Kasumi-1 (cell line): ENCODE measurements at regions not wholly inside any gene's neighbourhood (a gene's known extent, or its start where the extent isn't known, plus 50 kb on each side); places are given as distances from the start of the nearest gene placed in this dataset.

Experiments used
- DNase-seq, 2 experiments: peaks; one replicate each; lab custom pipeline; 2025; lab: John Stamatoyannopoulos, UW

DNA sequence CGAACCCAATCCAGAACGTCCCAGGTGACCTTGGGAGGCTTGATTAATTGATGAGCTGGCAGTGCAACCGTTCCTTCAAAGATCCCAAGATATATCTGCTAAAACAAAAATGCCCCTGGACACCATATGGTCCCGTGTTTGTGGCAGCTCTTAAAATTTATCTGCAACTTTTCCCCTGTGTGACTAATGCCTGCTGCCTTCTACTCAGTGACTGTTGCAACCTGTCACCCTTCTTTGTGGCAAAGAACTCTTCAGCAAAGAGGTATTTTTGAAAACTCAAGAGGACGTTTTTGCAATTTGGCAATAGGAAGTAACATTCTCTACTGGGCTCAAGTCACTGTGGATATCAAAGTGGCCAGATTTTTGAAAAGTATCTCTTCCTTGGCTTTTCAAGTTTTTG, 75.8 kb upstream of the SOD3 start:
- DNase-seq = no peak

DNA sequence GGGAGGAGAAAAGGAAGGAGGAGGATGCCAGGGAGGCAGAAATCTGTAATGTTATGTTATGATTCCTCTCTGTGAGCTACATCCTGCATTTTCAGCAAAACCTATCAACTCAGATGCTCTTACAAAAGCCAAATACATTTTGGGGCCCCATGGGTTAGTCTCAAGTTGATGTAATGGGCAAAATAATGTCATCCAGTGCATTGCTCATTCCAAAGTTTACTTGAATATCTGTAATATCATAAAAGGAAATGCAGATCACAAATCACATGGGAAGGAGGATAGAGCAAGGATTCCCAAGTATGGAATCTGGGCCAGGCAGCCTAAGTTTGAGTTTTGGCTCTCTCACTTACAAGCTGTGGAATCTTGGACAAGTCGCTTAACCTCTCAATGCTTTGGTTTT, 74.9 kb upstream of the SOD3 start:
- no peak for DNase-seq

DNA sequence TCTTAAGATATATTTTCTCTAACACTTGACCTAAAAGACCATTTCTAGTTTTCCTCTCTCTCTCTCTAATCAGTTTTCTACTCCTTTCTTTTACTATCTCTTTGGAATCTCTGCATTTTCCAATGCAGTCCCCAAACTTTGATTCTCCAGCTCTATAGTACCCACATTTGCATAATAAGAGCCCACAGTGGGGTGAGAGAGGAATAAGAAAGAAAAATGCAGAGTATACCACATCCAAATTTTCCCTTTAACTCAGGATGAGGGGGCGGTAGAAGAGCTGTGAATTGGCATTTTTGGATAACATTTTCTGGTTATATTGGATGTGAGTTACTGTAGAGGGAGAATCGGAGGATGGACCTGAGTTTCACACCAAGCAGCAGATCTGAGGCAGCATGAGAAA, 74.4 kb upstream of the SOD3 start:
- no peak for DNase-seq

DNA sequence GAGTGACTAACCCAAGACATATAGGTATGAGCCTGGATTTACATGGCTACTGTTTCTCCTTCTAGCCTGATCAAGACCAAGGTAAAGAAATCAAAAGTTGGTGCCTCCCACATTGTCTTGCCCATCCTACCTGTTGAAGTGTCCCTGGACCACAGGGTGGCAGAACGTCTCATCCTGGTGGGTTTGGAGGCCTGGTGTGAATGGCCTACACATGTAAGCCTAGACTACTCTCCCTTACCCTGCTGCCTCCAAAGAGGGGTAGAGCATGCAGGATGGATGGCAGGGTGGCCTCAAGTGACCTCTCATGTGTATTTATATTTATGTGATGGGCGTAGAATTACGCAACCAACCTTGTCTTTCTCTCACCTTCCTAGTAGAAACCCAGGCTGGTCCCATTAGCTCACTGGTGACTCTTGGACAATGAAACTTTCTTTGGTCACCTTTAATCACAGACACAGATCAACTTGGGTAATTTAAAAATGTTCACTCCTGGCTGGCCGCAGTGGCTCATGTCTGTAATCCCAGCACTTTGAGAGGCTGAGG, 73.3 kb upstream of the SOD3 start:
- no peak for DNase-seq

DNA sequence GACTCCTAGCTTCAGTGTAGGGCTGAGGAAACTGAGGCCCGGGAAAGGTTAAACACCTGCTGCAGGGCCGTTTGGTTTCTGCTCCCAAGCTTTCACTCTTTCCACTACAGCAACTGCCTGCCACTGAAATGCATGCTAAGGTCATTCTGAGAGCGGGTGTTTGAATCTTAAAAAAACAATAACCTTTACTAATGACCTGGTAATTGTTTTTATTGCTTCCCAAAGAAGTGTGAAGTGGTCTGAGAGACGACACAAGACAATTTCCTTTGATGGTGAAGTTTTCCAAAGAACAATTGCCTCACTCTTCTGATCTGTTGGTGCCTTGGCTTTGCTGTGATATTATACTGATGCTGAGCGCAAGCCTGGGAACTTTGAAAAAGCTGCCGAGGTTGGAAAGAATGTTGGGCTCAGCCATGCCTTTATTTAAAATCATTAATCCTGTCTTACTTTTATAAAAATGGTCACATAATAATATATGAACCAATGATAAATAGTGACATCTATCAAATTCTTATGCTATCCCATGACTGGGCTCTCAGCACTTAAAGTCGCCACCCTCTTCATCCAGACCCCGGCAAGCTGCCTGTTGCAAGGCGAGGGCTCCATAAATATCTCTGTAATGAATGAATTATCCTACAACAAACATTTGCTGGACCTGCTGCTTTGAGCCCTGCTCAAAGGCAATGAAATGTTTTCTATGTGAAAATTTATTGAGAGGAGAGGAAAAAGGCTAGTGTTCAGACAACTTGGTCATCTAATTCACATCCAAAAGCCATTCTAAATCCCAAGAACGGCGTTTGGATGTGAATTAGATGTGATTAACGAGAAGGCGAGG, 67.8 kb upstream of the SOD3 start:
- no peak for DNase-seq

DNA sequence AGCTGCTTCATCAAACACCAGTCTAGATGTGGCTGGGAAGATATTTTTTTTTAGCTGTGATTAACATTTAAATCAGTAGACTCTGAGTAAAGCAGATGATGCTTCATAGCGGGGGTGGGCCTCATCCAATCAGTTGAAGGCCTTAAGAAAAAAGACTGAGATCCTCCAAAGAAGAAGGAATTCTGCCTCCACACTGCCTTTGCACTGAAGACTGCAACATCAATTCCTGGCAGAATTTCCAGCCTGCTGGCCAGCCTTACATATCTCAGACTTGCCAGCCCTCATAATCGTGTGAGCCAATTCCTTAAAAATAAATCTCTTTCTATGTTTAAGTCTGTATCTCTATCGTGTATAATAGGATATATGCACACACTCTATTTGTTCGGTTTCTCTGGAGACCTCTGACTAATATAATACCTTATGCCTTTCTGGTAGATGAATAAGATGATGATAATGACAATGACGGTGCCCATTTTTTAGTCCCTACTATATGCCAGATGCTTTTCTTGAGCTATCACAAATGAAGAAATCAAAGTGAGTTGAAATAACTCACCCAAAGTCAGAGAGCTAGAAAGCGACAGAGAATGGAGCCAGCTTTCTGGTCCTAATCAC, 66.1 kb upstream of the SOD3 start:
- no peak for DNase-seq

DNA sequence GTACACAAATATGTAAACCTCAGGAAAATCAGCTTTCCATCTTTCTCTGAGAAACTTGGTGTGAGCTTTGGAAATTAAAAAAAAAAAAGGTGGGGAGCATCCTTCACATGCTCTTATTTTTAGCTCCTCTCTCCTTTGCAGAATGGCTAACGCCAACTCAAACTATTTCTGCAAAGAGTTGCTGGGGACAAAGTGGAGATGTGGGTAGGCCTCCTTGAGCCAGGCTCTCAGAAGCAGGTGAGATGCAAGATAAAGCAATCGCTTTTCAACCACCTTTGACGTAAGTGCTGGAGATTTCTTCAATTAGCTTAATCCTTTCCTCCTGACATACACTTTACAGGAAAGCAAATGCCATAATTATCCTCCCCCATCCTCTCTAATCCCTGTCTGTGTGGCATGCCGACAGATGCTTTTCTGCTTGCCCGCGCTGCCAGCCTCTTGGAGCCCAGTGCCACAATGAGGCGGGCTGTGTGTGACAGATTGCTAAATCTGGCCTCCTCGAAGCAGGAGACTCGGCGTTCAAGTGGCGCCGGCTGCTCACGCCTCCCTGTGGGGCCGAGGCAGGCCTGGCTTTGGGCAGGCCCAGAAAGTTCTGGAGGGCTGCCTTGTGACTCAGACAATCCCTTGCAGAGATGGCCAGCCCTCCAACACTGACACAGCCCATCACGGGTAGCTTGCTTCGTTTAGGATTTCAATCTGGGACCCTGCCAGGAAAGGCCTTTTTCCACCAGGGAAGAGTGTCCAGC, 64.9 kb upstream of the SOD3 start:
- no peak for DNase-seq

DNA sequence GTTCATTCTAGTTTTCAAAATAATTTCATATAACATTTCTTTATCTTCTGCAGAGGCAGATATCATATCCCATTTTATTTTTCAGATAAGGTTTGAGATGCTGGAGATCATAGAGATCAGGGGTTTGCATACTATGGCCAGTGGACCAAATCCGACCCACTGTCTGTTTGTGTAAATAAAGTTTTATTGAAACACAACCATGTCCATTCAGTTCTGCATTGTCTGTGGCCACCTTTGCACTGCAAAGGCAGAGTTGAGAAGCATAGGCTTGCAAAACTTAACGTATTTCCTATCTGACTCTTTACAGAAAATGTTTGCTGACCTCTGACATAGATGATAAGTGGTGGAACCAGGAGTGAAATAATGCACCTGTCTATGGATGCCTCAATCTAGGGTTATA, 63.9 kb upstream of the SOD3 start:
- DNase-seq = no peak

DNA sequence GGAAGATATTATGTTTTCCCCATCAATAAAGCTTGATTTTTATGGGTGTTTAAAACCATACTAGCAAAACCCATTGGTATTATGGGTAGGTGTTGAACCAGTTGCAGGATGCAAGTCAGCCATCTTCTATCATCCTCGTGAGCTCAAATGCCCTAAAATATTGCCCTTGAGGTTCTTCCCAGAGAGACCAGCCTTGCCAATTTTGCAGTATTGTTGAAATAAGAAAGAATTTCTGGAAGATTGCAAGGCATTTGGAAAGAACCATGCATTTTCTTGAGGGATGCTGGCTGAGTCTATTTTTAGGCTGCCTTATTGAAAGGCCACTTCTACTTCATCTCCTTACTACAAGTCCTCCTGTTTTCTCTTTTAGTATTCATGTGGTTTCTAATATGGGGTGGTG, 60.9 kb upstream of the SOD3 start:
- no peak for DNase-seq

DNA sequence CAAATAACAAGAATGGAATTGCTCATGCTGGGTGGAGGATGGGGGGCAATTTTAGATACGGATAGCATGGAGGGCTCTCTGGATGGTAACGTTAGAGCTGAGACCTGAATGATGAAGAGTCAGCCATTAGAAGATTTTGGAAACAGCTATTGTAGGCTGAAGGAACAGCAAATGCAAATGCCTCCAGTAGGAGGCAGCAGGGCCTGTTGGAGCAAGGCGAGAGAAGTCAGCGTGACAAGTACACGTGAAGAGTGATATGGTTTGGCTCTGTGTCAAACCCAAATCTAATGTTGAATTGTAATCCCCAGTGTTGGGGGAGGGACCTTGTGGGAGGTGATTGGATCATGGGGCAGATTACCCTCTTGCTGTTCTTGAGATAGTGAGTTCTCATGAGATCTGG, 59.3 kb upstream of the SOD3 start:
- no peak for DNase-seq

DNA sequence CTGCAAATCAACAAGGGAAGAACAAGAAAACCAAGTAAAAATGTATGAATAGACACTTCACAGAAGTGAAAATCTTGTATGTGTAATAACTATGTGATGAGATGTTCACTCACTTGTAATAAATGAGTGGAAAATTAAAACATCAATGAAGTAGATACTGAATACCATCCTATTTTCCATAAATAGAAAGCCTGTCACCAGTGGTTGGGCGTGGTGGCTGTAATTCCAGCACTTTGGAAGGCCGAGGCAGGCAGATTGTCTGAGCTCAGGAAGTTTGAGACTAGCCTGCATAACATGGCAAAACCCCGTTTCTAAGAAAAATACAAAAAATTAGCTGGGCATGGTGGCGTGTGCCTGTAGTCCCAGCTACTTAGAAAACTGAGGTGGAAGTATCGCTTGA, 53.5 kb upstream of the SOD3 start:
- no peak for DNase-seq

DNA sequence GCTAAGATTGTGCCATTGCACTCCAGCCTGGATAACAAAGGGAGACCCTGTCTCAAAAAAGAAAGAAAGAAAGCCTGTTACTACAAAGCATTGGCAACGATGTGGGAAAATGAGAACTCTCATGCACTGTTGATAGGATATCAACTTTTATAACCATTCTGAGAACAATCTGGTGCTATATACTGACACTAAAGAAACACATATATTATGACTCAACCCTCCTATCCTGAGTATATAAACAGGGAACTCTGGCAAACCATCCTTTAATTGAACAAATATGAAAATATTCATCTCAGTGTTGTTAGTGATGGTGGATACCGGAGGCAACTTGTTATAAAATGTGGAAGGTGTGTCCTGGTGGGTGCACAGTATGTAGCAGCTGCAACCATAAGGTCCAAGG, 53.0 kb upstream of the SOD3 start:
- no peak for DNase-seq

DNA sequence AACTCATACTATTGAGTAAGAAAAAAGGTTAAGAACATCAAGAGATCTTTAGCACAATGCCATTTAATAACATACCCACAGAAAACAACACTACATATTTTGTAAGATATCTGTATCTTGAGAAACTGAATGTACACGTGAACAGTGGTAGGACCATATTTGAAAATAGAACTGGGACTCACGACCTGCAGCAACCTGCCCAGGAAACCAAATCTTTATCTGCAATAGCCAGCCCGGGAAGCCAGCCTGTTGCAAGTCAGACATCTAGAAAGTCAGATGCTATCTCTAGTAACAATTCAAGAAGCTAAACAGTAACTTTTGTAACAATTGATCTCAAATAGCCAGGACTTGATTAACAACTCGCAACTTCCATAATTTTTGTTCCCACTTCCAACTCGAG, 52.6 kb upstream of the SOD3 start:
- DNase-seq = no peak

DNA sequence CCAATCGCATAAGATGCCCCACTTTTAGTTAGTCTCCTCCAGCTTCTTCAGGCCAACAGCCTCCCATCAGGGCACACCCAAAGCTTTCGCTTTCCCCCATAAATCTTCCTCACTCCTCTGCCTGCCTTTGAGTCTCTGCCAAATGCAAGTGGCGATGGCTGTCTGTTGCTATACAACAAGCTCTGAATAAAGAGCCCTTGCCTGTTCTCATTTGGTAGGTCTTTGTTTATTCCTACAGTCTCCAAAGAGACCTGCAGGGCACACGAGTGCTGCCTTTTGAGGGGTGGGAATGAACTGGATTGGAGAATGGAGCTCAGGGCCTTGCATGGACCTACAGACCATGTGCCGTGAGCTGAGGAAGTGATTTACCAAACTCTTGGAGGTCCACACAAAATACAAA, 52.2 kb upstream of the SOD3 start:
- no peak for DNase-seq

DNA sequence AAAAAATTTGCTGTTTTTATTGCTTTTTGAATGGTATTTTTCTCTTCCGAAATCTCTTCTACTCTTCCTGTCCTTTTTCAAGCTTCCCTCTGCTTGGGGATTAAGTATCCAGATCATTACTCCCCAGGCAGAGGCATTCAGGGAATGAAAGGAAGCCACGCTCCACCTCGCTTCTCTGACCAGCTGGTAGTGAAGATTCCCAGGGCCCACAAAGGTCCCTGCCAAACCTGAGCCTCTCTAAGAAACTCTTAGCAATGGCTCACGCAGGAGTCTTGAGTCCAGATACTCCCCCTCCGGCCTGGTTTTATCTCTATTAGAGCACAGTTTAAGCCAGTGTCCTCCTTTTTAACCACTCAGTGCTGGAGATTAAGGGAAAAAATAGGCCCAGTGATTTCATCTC, 51.4 kb upstream of the SOD3 start:
- DNase-seq = no peak

DNA sequence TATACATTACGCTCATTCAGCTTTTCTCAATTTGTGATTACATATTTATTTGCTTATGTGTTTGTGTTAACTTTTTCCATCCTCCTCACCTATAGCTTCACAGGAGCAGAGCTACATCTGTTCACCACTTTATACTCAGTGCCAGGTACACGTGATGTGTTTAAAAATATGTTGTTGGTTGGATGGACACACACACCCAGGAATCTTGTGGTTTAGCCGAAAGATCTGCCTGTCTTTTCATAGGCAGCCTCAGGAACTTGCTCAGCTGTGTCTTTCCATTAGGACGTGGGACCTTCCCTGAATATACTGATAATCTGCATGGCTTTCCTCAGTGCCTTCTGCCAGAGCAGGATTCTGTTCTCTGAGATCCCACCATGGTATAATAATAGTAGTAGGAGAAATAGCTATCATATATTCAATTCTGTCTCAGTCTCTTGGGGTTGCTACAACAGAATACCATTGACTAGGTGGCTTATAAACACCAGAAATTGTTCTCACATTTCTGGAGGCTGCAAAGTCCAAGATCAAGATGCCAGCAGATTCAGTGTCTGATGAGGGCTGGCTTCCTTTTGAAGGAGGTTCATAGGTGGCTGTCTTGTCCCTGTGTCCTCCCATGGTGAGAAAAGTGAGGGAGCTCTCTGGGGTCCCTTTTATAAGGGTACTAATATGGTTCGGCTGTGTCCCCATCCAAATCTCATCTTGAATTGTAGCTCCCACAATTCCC, 50.0 kb upstream of the SOD3 start:
- no peak for DNase-seq
